ENCODE measurements at regions not wholly inside any gene's neighbourhood (a gene's known extent, or its start where the extent isn't known, plus 50 kb on each side); places are given as distances from the start of the nearest gene placed in this dataset.
"Not testable (repeated sequence)": the region's sequence is repeated elsewhere in the genome, so short reads cannot be mapped to it uniquely, and the experiment has no call there.

- DNase-seq (ENCODE audit: low spot score), result no peak
- no peaks in the 10 kb centered on the region for H3K4me1 ChIP-seq (ENCODE audit: control insufficient read depth in 4 of 4, insufficient read depth in 4 of 4, low read length in 3 of 4)
- H3K27ac ChIP-seq (ENCODE audit: low read depth in 1 of 2, low read length in 2 of 2), result no peak overlapping the region
- peak; percentile 37 for TF ChIP-seq YY1 (IDR thresholded peaks at IDR 0.05)
- TF ChIP-seq, protein P1, sequence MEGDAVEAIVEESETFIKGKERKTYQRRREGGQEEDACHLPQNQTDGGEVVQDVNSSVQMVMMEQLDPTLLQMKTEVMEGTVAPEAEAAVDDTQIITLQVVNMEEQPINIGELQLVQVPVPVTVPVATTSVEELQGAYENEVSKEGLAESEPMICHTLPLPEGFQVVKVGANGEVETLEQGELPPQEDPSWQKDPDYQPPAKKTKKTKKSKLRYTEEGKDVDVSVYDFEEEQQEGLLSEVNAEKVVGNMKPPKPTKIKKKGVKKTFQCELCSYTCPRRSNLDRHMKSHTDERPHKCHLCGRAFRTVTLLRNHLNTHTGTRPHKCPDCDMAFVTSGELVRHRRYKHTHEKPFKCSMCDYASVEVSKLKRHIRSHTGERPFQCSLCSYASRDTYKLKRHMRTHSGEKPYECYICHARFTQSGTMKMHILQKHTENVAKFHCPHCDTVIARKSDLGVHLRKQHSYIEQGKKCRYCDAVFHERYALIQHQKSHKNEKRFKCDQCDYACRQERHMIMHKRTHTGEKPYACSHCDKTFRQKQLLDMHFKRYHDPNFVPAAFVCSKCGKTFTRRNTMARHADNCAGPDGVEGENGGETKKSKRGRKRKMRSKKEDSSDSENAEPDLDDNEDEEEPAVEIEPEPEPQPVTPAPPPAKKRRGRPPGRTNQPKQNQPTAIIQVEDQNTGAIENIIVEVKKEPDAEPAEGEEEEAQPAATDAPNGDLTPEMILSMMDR (IDR thresholded peaks at IDR 0.05; ENCODE audit: low read depth, low read length, missing input control), result no peak
- H3K9me3 ChIP-seq (ENCODE audit: control insufficient read depth in 4 of 4, low read length in 3 of 4), result peaks cover 0 to 4% (median 0%) of the 10 kb centered on the region in 4 donors
- no peaks in the 10 kb centered on the region for H3K36me3 ChIP-seq (ENCODE audit: control insufficient read depth in 4 of 4, insufficient read depth in 3 of 4, low read depth in 1 of 4, low read length in 3 of 4)
- no peak overlapping the region for H3K9ac ChIP-seq (ENCODE audit: low read depth in 1 of 2, low read length in 2 of 2)
- no peak overlapping the region for H3K4me3 ChIP-seq (ENCODE audit: low read depth in 1 of 3, low read length in 3 of 3)
- no peaks in the 10 kb centered on the region for H3K27me3 ChIP-seq (ENCODE audit: control insufficient read depth in 4 of 4, insufficient read depth in 4 of 4, low read length in 3 of 4)
Observed at GRCh38 chr11:49442669-49443068, 234.3 kb upstream of the FOLH1 start.

DNA sequence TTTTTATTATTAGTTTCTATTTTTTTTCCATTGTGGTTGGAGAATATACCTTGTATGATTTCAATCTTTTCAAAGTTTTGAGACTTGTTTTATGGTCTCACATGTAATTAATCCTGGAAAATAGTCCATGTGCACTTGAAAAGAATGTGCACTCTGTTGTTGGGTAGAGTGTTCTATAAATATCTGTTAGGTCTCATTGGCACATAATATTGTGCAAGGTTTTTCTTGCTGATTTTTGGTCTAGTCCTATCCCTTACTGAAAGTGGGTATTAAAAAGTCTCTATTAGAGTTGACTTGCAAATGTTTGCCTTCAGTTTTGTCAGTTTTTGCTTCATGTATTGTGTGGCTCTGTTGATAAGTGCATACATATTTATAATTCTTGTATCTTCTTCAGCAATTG, 231.5 kb upstream of the FOLH1 start:
- not testable (repeated sequence) for H3K27me3 ChIP-seq (ENCODE audit: control insufficient read depth in 4 of 4, insufficient read depth in 4 of 4, low read length in 3 of 4); H3K9me3 ChIP-seq (ENCODE audit: control insufficient read depth in 4 of 4, low read length in 3 of 4); H3K27ac ChIP-seq (ENCODE audit: low read depth in 1 of 2, low read length in 2 of 2); DNase-seq (ENCODE audit: low spot score); H3K36me3 ChIP-seq (ENCODE audit: control insufficient read depth in 4 of 4, insufficient read depth in 3 of 4, low read depth in 1 of 4, low read length in 3 of 4); H3K4me1 ChIP-seq (ENCODE audit: control insufficient read depth in 4 of 4, insufficient read depth in 4 of 4, low read length in 3 of 4); H3K4me3 ChIP-seq (ENCODE audit: low read depth in 1 of 3, low read length in 3 of 3); H3K9ac ChIP-seq (ENCODE audit: low read depth in 1 of 2, low read length in 2 of 2)
- TF ChIP-seq HNF4A (conservative IDR thresholded peaks at IDR 0.05), result peak in 1 of 2 donors; percentile 9

GRCh38 chr11:49434308-49434707, 225.9 kb upstream of the FOLH1 start:
- not testable (repeated sequence) for H3K9me3 ChIP-seq (ENCODE audit: control insufficient read depth in 4 of 4, low read length in 3 of 4); DNase-seq (ENCODE audit: low spot score); H3K36me3 ChIP-seq (ENCODE audit: control insufficient read depth in 4 of 4, insufficient read depth in 3 of 4, low read depth in 1 of 4, low read length in 3 of 4); H3K27ac ChIP-seq (ENCODE audit: low read depth in 1 of 2, low read length in 2 of 2); H3K27me3 ChIP-seq (ENCODE audit: control insufficient read depth in 4 of 4, insufficient read depth in 4 of 4, low read length in 3 of 4); H3K4me1 ChIP-seq (ENCODE audit: control insufficient read depth in 4 of 4, insufficient read depth in 4 of 4, low read length in 3 of 4); H3K4me3 ChIP-seq (ENCODE audit: low read depth in 1 of 3, low read length in 3 of 3); H3K9ac ChIP-seq (ENCODE audit: low read depth in 1 of 2, low read length in 2 of 2)
- 83% methylated on average over 49 of the region's 49 CpGs for WGBS

DNA sequence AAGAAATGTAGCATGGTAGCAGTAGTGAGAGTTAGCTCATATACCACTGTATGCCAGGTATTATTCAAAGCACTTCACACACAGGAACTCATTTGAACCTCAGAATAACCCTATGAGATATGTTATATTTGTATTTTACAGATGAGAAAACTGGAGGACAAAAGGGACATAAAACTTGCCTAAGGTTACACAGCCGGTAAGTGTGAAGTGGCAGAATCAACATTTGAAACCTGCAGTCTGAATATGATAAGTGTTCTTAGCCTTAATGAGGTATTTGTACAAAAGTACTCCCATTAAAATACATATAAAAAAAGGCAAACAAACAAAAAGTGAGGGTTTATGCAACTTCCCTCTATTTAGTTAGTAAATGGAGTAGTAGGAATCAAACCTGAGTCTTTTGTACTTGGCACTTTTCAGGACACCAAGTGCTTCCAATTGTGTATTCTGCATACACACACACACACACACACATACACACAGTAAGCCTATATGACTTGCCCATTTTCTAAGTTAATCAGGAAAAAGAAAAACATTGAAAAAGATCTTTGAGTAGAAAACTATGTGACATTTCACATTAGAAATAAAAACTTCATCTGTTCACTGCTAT, 223.9 kb upstream of the FOLH1 start:
- no peak overlapping the region for H3K27ac ChIP-seq (ENCODE audit: low read depth in 1 of 2, low read length in 2 of 2)
- no peak overlapping the region for H3K9ac ChIP-seq (ENCODE audit: low read depth in 1 of 2, low read length in 2 of 2)
- WGBS, result 76% methylated on average over 1 of the region's 1 CpG
- H3K27me3 ChIP-seq (ENCODE audit: control insufficient read depth in 4 of 4, insufficient read depth in 4 of 4, low read length in 3 of 4), result no peaks in the 10 kb centered on the region
- no peaks in the 10 kb centered on the region for H3K4me1 ChIP-seq (ENCODE audit: control insufficient read depth in 4 of 4, insufficient read depth in 4 of 4, low read length in 3 of 4)
- no peaks in the 10 kb centered on the region for H3K36me3 ChIP-seq (ENCODE audit: control insufficient read depth in 4 of 4, insufficient read depth in 3 of 4, low read depth in 1 of 4, low read length in 3 of 4)
- H3K4me3 ChIP-seq (ENCODE audit: low read depth in 1 of 3, low read length in 3 of 3), result no peak overlapping the region
- no peaks in the 10 kb centered on the region for H3K9me3 ChIP-seq (ENCODE audit: control insufficient read depth in 4 of 4, low read length in 3 of 4)
- DNase-seq (ENCODE audit: low spot score), result no peak
- TF ChIP-seq SP1 (IDR thresholded peaks at IDR 0.05) (no peak), RAD21 (IDR thresholded peaks at IDR 0.05) (no peak), RXRA (IDR thresholded peaks at IDR 0.05) (no peak), TAF1 (conservative IDR thresholded peaks at IDR 0.05) (no peak), FOXA2 (IDR thresholded peaks at IDR 0.05) (no peak), JUND (IDR thresholded peaks at IDR 0.05) (no peak), NR2F2 (IDR thresholded peaks at IDR 0.05) (no peak), YY1 (IDR thresholded peaks at IDR 0.05) (no peak), EGR1 (IDR thresholded peaks at IDR 0.05; ENCODE audit: low read depth in 2 of 2) (no peak)
- TF ChIP-seq, protein P2, sequence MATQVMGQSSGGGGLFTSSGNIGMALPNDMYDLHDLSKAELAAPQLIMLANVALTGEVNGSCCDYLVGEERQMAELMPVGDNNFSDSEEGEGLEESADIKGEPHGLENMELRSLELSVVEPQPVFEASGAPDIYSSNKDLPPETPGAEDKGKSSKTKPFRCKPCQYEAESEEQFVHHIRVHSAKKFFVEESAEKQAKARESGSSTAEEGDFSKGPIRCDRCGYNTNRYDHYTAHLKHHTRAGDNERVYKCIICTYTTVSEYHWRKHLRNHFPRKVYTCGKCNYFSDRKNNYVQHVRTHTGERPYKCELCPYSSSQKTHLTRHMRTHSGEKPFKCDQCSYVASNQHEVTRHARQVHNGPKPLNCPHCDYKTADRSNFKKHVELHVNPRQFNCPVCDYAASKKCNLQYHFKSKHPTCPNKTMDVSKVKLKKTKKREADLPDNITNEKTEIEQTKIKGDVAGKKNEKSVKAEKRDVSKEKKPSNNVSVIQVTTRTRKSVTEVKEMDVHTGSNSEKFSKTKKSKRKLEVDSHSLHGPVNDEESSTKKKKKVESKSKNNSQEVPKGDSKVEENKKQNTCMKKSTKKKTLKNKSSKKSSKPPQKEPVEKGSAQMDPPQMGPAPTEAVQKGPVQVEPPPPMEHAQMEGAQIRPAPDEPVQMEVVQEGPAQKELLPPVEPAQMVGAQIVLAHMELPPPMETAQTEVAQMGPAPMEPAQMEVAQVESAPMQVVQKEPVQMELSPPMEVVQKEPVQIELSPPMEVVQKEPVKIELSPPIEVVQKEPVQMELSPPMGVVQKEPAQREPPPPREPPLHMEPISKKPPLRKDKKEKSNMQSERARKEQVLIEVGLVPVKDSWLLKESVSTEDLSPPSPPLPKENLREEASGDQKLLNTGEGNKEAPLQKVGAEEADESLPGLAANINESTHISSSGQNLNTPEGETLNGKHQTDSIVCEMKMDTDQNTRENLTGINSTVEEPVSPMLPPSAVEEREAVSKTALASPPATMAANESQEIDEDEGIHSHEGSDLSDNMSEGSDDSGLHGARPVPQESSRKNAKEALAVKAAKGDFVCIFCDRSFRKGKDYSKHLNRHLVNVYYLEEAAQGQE (IDR thresholded peaks at IDR 0.05), result no peak
- TF ChIP-seq, protein P3, sequence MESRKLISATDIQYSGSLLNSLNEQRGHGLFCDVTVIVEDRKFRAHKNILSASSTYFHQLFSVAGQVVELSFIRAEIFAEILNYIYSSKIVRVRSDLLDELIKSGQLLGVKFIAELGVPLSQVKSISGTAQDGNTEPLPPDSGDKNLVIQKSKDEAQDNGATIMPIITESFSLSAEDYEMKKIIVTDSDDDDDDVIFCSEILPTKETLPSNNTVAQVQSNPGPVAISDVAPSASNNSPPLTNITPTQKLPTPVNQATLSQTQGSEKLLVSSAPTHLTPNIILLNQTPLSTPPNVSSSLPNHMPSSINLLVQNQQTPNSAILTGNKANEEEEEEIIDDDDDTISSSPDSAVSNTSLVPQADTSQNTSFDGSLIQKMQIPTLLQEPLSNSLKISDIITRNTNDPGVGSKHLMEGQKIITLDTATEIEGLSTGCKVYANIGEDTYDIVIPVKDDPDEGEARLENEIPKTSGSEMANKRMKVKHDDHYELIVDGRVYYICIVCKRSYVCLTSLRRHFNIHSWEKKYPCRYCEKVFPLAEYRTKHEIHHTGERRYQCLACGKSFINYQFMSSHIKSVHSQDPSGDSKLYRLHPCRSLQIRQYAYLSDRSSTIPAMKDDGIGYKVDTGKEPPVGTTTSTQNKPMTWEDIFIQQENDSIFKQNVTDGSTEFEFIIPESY (IDR thresholded peaks at IDR 0.05), result no peak
- TF ChIP-seq, protein P4, sequence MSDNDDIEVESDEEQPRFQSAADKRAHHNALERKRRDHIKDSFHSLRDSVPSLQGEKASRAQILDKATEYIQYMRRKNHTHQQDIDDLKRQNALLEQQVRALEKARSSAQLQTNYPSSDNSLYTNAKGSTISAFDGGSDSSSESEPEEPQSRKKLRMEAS (IDR thresholded peaks at IDR 0.05), result no peak
- TF ChIP-seq, protein P1 (IDR thresholded peaks at IDR 0.05; ENCODE audit: low read depth, low read length, missing input control), result no peak
